Osteocyte (in vitro differentiated cells): ENCODE measurements at regions not wholly inside any gene's neighbourhood (a gene's known extent, or its start where the extent isn't known, plus 50 kb on each side); places are given as distances from the start of the nearest gene placed in this dataset.
"Not testable (repeated sequence)": the region's sequence is repeated elsewhere in the genome, so short reads cannot be mapped to it uniquely, and the experiment has no call there.

ENCODE experiments used
- DNase-seq: peaks from one replicate; pipeline ENCODE4 v3.0.0; 2021; ENCODE audit warnings: mixed read lengths; ENCODE audit not compliant: unreplicated experiment; ENCODE audit errors: extremely low spot score
- H3K27ac Mint-ChIP-seq: one replicate; pipeline ENCODE4 v1.8.0; 2021; ENCODE audit warnings: mild to moderate bottlenecking, mixed read lengths; ENCODE audit not compliant: unreplicated experiment
- H3K27me3 Mint-ChIP-seq: one replicate; pipeline ENCODE4 v1.8.0; 2021; ENCODE audit warnings: mixed read lengths; ENCODE audit not compliant: unreplicated experiment
- H3K36me3 Mint-ChIP-seq: one replicate; pipeline ENCODE4 v1.8.0; 2021; ENCODE audit warnings: mixed read lengths; ENCODE audit not compliant: unreplicated experiment
- H3K4me1 Mint-ChIP-seq: one replicate; pipeline ENCODE4 v1.8.0; 2021; ENCODE audit warnings: mixed read lengths; ENCODE audit not compliant: unreplicated experiment
- H3K4me3 Mint-ChIP-seq: one replicate; pipeline ENCODE4 v1.8.0; 2021; ENCODE audit warnings: mild to moderate bottlenecking, moderate library complexity, mixed read lengths; ENCODE audit not compliant: unreplicated experiment
- H3K9me3 Mint-ChIP-seq: one replicate; pipeline ENCODE4 v1.8.0; 2021; ENCODE audit warnings: mixed read lengths; ENCODE audit not compliant: unreplicated experiment
- CTCF ChIP-seq: fragments of 200-600 bp; sonication (generic); IDR thresholded peaks from 2 replicates; pipeline ENCODE4 v1.5.0; 2021; ENCODE audit warnings: antibody characterized with exemption, mild to moderate bottlenecking, moderate library complexity

DNA sequence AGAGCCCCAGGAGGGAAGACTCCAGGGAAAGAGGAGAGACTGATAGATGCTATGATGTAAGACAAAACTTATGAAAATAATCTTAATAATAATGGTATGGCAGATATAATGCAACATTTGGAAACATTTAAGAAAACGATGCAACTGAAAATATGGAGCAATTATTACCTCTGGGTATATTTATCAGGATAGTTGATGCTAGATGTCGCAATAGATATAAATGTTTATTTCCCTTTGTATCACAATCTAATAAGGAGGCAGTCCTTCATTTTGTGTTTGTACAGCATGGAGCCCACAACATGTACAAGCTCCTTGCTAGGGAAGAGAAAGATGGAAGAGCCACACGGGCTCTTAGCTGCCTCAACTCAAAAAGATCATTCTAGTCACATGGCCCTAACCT, 101.1 kb upstream of the TMEM132E start:
- no peaks in the 10 kb centered on the region for H3K9me3 Mint-ChIP-seq
- H3K27me3 Mint-ChIP-seq, result no peaks in the 10 kb centered on the region
- no peak overlapping the region for H3K4me3 Mint-ChIP-seq
- no peak overlapping the region for H3K27ac Mint-ChIP-seq
- no peaks in the 10 kb centered on the region for H3K4me1 Mint-ChIP-seq
- H3K36me3 Mint-ChIP-seq, result no peaks in the 10 kb centered on the region
- no peak for TF ChIP-seq CTCF
- DNase-seq, result no peak

- TF ChIP-seq CTCF, result no peak
These were observed 104.1 kb upstream of the TMEM132E start for GRCh38 chr17:34475296-34475695.

GRCh38 chr17:34474706-34475105, 104.7 kb upstream of the TMEM132E start:
- no peak for DNase-seq
- Mint-ChIP-seq H3K27me3 (no peaks in the 10 kb centered on the region), H3K36me3 (no peaks in the 10 kb centered on the region), H3K4me3 (no peak overlapping the region), H3K9me3 (no peaks in the 10 kb centered on the region), H3K27ac (no peak overlapping the region), H3K4me1 (no peaks in the 10 kb centered on the region)
- TF ChIP-seq CTCF, result no peak

More at GRCh38 chr17:34475296-34475695, 104.1 kb upstream of the TMEM132E start:
- H3K4me1 Mint-ChIP-seq, result no peaks in the 10 kb centered on the region
- no peaks in the 10 kb centered on the region for H3K27me3 Mint-ChIP-seq
- no peaks in the 10 kb centered on the region for H3K36me3 Mint-ChIP-seq
- no peak overlapping the region for H3K27ac Mint-ChIP-seq
- DNase-seq, result no peak
- H3K4me3 Mint-ChIP-seq, result no peak overlapping the region
- no peaks in the 10 kb centered on the region for H3K9me3 Mint-ChIP-seq

DNA sequence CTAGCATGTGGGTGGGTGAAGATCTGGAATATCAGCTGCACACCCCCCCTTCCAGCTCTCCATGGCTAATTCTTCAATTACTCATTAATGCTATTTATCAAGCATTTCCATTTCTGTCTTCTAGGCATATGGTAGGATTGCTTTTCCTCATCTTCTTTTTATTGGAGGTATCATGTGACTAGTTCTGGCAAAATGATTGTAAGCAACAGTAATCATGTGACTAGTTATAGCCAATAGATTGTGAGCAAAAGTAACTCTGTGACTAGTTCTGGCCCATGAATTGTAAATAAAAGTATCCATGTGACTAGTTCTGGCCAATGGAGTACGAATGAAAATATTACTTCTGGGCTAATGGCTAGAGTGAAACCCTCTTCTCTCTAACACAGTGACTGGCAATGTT, 107.0 kb upstream of the TMEM132E start:
- Mint-ChIP-seq H3K36me3 (no peaks in the 10 kb centered on the region), H3K27ac (no peak overlapping the region), H3K4me1 (no peaks in the 10 kb centered on the region), H3K4me3 (no peak overlapping the region), H3K27me3 (no peaks in the 10 kb centered on the region), H3K9me3 (no peaks in the 10 kb centered on the region)
- no peak for DNase-seq
- TF ChIP-seq CTCF, result no peak

DNA sequence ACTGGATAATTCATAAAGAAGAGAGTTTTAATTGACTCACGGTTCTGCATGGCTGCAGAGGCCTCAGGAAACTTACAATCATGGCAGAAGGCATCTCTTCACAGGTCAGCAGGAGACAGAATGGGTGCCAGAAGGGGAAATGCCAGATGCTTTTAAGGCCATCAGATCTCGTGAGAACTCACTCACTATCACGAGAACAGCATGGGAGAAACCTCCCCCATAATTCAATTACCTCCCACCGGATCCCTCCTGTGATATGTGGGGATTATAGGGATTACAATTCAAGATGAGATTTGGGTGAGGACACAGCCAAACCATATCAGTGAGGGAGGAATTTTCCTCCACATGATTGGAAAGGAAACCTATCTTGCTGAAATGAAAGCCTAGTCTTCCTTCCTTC, 108.1 kb upstream of the TMEM132E start:
- DNase-seq, H3K27ac Mint-ChIP-seq, H3K4me1 Mint-ChIP-seq, H3K9me3 Mint-ChIP-seq, H3K27me3 Mint-ChIP-seq, H3K4me3 Mint-ChIP-seq, H3K36me3 Mint-ChIP-seq: not testable (repeated sequence)

DNA sequence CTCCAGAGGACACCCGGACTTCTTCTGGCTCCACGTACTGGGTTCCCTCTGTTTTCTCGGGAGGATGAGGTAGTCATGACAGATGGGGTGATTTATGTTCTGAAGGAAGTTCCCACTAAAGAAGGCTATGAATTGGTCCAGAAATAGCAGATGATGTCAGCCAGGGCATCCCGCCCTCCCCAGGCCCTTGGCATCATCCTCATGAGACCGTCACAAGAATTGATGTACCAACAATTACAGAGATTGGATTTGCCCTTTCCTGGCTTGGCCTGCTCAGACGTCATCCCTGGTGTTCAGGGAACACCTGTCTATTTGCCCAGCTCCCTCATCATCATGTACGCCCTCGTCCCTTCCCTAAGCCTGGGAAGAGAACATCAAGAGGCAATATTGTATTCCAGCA, 102.8 kb upstream of the CCL1 start:
- Mint-ChIP-seq H3K4me3 (no peak overlapping the region), H3K36me3 (no peaks in the 10 kb centered on the region), H3K9me3 (no peaks in the 10 kb centered on the region), H3K4me1 (no peaks in the 10 kb centered on the region), H3K27ac (no peak overlapping the region), H3K27me3 (no peaks in the 10 kb centered on the region)
- TF ChIP-seq CTCF, result no peak
- no peak for DNase-seq
